SH-SY5Y (cell line): ENCODE measurements at regions not wholly inside any gene's neighbourhood (a gene's known extent, or its start where the extent isn't known, plus 50 kb on each side); places are given as distances from the start of the nearest gene placed in this dataset.

ENCODE experiments used
- GATA2 ChIP-seq: IDR thresholded peaks from 2 replicates; pipeline ENCODE4 v1.6.1; 2011; ENCODE audit warnings: mild to moderate bottlenecking, low read depth, low read length
- GATA3 ChIP-seq: IDR thresholded peaks from 2 replicates; pipeline ENCODE4 v1.6.1; 2011; ENCODE audit warnings: low read depth, mild to moderate bottlenecking, low read length, moderate library complexity

DNA sequence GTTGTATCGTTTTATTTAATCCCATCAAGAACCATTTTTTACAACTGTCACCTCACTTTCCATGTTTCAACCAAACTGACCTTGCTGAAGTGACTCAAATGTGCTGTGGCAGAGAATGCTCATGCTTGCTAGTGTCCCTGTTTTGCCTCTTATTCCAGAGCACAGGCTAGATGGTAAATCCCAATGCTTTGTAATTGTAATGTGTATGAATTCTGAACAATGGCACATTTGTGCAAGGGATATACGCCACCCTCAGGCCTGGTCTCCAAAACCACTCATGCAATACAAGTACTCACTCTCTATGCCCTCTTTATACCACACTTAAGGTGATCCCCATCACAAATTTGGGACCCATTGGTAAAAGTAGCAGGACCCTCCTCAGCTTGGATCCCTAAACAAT is 313.6 kb downstream of the HHIPL2 start:
- TF ChIP-seq GATA2 (no peak), GATA3 (no peak)
